K562 (cell line): ENCODE measurements at regions not wholly inside any gene's neighbourhood (a gene's known extent, or its start where the extent isn't known, plus 50 kb on each side); places are given as distances from the start of the nearest gene placed in this dataset.

ENCODE experiments used
- EZH2 ChIP-seq: IDR thresholded peaks from 2 replicates; pipeline ENCODE4 v1.6.1; 2012; ENCODE audit warnings: low read depth, mild to moderate bottlenecking, inconsistent platforms, low read length, borderline replicate concordance
- NBN ChIP-seq: fragments of 450-650 bp; IDR thresholded peaks from 2 replicates; pipeline ENCODE4 v1.6.1; 2016; ENCODE audit warnings: low read depth, mild to moderate bottlenecking
- THRAP3 ChIP-seq: fragments of 450-650 bp; IDR thresholded peaks from 2 replicates; pipeline ENCODE4 v1.6.1; 2016; ENCODE audit warnings: mild to moderate bottlenecking, inconsistent platforms, borderline replicate concordance
- TF ChIP-seq, protein P1 (sequence below): fragments of 250-450 bp; sonication (Bioruptor Pico); IDR thresholded peaks from 2 replicates; pipeline ENCODE4 v1.4.0; 2020; ENCODE audit warnings: mild to moderate bottlenecking
- TF ChIP-seq, protein P2 (sequence below), 3 experiments: IDR thresholded peaks in 2 of 3; conservative IDR thresholded peaks in 1 of 3; 2 replicates each; pipeline ENCODE4 v1.5.1; 2011 to 2012; ENCODE audit warnings: low read length in 3 of 3, mild to moderate bottlenecking in 3 of 3, control low read depth in 2 of 3, improper control_type of control experiment in 1 of 3, inconsistent platforms in 1 of 3, low read depth in 1 of 3, mixed read lengths in 1 of 3, moderate library complexity in 1 of 3; ENCODE audit not compliant: insufficient read depth in 2 of 3

DNA sequence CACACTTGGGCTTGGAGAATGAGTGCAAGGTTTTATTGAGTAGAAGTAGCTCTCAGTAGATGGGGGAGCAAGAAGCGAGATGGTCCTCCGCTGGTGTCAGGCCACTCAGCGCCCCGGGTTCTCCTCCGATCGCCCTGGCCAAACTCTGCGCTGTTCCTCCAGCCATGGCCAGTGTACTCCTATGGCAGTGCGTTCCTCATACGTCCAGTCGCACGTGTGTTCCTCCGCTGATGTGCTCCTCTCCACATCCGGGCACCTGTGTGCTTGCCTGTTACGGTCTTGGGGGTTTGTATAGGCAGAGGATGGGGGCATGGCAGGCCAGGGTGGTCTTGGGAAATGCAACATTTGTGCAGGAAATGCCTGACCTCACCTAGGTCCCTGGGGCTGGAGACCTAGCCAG, 1899.4 kb downstream of the PCDH9 start:
- TF ChIP-seq NBN, result no peak
- TF ChIP-seq EZH2, result no peak
- TF ChIP-seq, protein P1, sequence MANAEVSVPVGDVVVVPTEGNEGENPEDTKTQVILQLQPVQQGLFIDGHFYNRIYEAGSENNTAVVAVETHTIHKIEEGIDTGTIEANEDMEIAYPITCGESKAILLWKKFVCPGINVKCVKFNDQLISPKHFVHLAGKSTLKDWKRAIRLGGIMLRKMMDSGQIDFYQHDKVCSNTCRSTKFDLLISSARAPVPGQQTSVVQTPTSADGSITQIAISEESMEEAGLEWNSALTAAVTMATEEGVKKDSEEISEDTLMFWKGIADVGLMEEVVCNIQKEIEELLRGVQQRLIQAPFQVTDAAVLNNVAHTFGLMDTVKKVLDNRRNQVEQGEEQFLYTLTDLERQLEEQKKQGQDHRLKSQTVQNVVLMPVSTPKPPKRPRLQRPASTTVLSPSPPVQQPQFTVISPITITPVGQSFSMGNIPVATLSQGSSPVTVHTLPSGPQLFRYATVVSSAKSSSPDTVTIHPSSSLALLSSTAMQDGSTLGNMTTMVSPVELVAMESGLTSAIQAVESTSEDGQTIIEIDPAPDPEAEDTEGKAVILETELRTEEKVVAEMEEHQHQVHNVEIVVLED, result no peak
- TF ChIP-seq THRAP3, result no peak
- TF ChIP-seq, protein P2, sequence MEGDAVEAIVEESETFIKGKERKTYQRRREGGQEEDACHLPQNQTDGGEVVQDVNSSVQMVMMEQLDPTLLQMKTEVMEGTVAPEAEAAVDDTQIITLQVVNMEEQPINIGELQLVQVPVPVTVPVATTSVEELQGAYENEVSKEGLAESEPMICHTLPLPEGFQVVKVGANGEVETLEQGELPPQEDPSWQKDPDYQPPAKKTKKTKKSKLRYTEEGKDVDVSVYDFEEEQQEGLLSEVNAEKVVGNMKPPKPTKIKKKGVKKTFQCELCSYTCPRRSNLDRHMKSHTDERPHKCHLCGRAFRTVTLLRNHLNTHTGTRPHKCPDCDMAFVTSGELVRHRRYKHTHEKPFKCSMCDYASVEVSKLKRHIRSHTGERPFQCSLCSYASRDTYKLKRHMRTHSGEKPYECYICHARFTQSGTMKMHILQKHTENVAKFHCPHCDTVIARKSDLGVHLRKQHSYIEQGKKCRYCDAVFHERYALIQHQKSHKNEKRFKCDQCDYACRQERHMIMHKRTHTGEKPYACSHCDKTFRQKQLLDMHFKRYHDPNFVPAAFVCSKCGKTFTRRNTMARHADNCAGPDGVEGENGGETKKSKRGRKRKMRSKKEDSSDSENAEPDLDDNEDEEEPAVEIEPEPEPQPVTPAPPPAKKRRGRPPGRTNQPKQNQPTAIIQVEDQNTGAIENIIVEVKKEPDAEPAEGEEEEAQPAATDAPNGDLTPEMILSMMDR (IDR thresholded peaks at IDR 0.05 in 2 of 3, conservative IDR thresholded peaks at IDR 0.05 in 1 of 3; ENCODE audit: insufficient read depth in 2 of 3, low read depth in 1 of 3, low read length in 3 of 3), result no peak
